Activated CD8-positive, alpha-beta memory T cell treated with anti-CD3 and anti-CD28 coated beads for 36 hours (primary cell): ENCODE measurements at regions not wholly inside any gene's neighbourhood (a gene's known extent, or its start where the extent isn't known, plus 50 kb on each side); places are given as distances from the start of the nearest gene placed in this dataset.

ENCODE experiments used
- CTCF ChIA-PET: fragments of 350-600 bp; sonication (Branson Sonifier 250); formaldehyde crosslinking; loops from one replicate; lab custom pipeline; 2021; ENCODE audit warnings: antibody characterized with exemption; lab: Charles Lee
- POLR2A ChIA-PET: fragments of 350-600 bp; sonication (Branson Sonifier 250); formaldehyde crosslinking; loops from one replicate; lab custom pipeline; 2021; ENCODE audit warnings: antibody characterized with exemption; lab: Charles Lee

- CTCF ChIA-PET = no interaction called here
- POLR2A ChIA-PET = no interaction called here
Observed at GRCh38 chr22:47251911-47252310, 489.5 kb downstream of the TBC1D22A start.

- ChIA-PET CTCF (no interaction called here), POLR2A (no interaction called here)
Observed at GRCh38 chr22:47250995-47251765, 488.7 kb downstream of the TBC1D22A start.

GRCh38 chr22:47249370-47249928 lies 487.0 kb downstream of the TBC1D22A start:
- POLR2A ChIA-PET = no interaction called here
- CTCF ChIA-PET = no interaction called here

GRCh38 chr22:47248925-47249324 lies 486.5 kb downstream of the TBC1D22A start:
- POLR2A ChIA-PET = no interaction called here

GRCh38 chr22:47247579-47248240 lies 485.3 kb downstream of the TBC1D22A start:
- ChIA-PET CTCF (no interaction called here), POLR2A (no interaction called here)

More at GRCh38 chr22:47248925-47249324, 486.5 kb downstream of the TBC1D22A start:
- CTCF ChIA-PET = no interaction called here

GRCh38 chr22:47245786-47246185 lies 483.3 kb downstream of the TBC1D22A start:
- ChIA-PET POLR2A (no interaction called here), CTCF (interaction anchor here (0.6 kb wide), 1 partner anchor 26 kb away, joined by 3 read pairs; no protein-coding TSS in a partner anchor)

GRCh38 chr22:47245286-47245685 lies 482.8 kb downstream of the TBC1D22A start:
- ChIA-PET POLR2A (no interaction called here), CTCF (interaction anchor here (0.6 kb wide), 1 partner anchor 27 kb away, joined by 3 read pairs; no protein-coding TSS in a partner anchor)

- ChIA-PET POLR2A (no interaction called here), CTCF (no interaction called here)
Observed at GRCh38 chr22:47240116-47240515, 477.7 kb downstream of the TBC1D22A start.

GRCh38 chr22:47239474-47239860 lies 477.0 kb downstream of the TBC1D22A start:
- POLR2A ChIA-PET = no interaction called here
- CTCF ChIA-PET = no interaction called here

- ChIA-PET CTCF (no interaction called here), POLR2A (no interaction called here)
Observed at GRCh38 chr22:47238690-47239473, 476.4 kb downstream of the TBC1D22A start.

GRCh38 chr22:47237890-47238480 lies 475.5 kb downstream of the TBC1D22A start:
- POLR2A ChIA-PET = no interaction called here
- CTCF ChIA-PET = no interaction called here

- ChIA-PET CTCF (no interaction called here), POLR2A (no interaction called here)
Observed at GRCh38 chr22:47236718-47237117, 474.3 kb downstream of the TBC1D22A start.

GRCh38 chr22:47236161-47236560 lies 473.7 kb downstream of the TBC1D22A start:
- ChIA-PET POLR2A (no interaction called here), CTCF (no interaction called here)

- CTCF ChIA-PET = no interaction called here
- POLR2A ChIA-PET = no interaction called here
Observed at GRCh38 chr22:47233316-47234243, 471.1 kb downstream of the TBC1D22A start.

- CTCF ChIA-PET = no interaction called here
- POLR2A ChIA-PET = no interaction called here
Observed at GRCh38 chr22:47232753-47233152, 470.3 kb downstream of the TBC1D22A start.

- ChIA-PET CTCF (no interaction called here), POLR2A (no interaction called here)
Observed at GRCh38 chr22:47232197-47232596, 469.7 kb downstream of the TBC1D22A start.

- ChIA-PET POLR2A (no interaction called here), CTCF (no interaction called here)
Observed at GRCh38 chr22:47231759-47232158, 469.3 kb downstream of the TBC1D22A start.

- ChIA-PET POLR2A (no interaction called here), CTCF (no interaction called here)
Observed at GRCh38 chr22:47230741-47231140, 468.3 kb downstream of the TBC1D22A start.

- POLR2A ChIA-PET = no interaction called here
- CTCF ChIA-PET = no interaction called here
Observed at GRCh38 chr22:47230251-47230650, 467.8 kb downstream of the TBC1D22A start.
